ENCODE measurements at regions not wholly inside any gene's neighbourhood (a gene's known extent, or its start where the extent isn't known, plus 50 kb on each side); places are given as distances from the start of the nearest gene placed in this dataset.

GRCh38 chr11:91219535-91219934 lies 996.7 kb upstream of the CHORDC1 start:
- ChIA-PET POLR2A (no interaction called here), CTCF (no interaction called here)
- Histone ChIP-seq H3K9me3 (no peaks in the 10 kb centered on the region), H3K27ac (ENCODE audit: low read length) (no peak overlapping the region), H3K36me3 (ENCODE audit: control insufficient read depth in 2 of 2, extremely low read depth in 1 of 2, insufficient read depth in 1 of 2, low read length in 1 of 2) (no peaks in the 10 kb centered on the region), H3K4me1 (ENCODE audit: control insufficient read depth in 1 of 2, extremely low read depth in 1 of 2, insufficient read depth in 2 of 2, low read length in 2 of 2) (no peaks in the 10 kb centered on the region), H3K27me3 (replicated peaks in 1 of 2; ENCODE audit: control insufficient read depth in 2 of 2, extremely low read depth in 1 of 2, insufficient read depth in 2 of 2, low read length in 1 of 2) (no peaks in the 10 kb centered on the region), H3K4me3 (ENCODE audit: control insufficient read depth in 1 of 2, extremely low read depth in 1 of 2, low read length in 1 of 2) (no peak overlapping the region)
- no peak overlapping the region for H3K27ac Mint-ChIP-seq
- H3K27me3 Mint-ChIP-seq, result no peaks in the 10 kb centered on the region
- H3K4me1 Mint-ChIP-seq, result no peaks in the 10 kb centered on the region
- H3K4me3 Mint-ChIP-seq, result no peak overlapping the region
- no peaks in the 10 kb centered on the region for H3K36me3 Mint-ChIP-seq
- no peak for DNase-seq
- WGBS (ENCODE audit: insufficient coverage), result no CpG with 5 or more reads among the region's 1 CpG
- ATAC-seq (replicated peaks in 1 of 4), result no peak
- H3K9me3 Mint-ChIP-seq, result peaks cover 7% of the 10 kb centered on the region in 3 donors

- CTCF ChIA-PET, result no interaction called here
- no peaks in the 10 kb centered on the region for H3K27me3 ChIP-seq (replicated peaks in 1 of 2; ENCODE audit: control insufficient read depth in 2 of 2, extremely low read depth in 1 of 2, insufficient read depth in 2 of 2, low read length in 1 of 2)
- no peak overlapping the region for H3K4me3 ChIP-seq (ENCODE audit: control insufficient read depth in 1 of 2, extremely low read depth in 1 of 2, low read length in 1 of 2)
- no peaks in the 10 kb centered on the region for H3K4me1 ChIP-seq (ENCODE audit: control insufficient read depth in 1 of 2, extremely low read depth in 1 of 2, insufficient read depth in 2 of 2, low read length in 2 of 2)
- no peaks in the 10 kb centered on the region for H3K4me1 Mint-ChIP-seq
- DNase-seq (no peak), ATAC-seq (replicated peaks in 1 of 4) (no peak)
- POLR2A ChIA-PET, result no interaction called here
- no peak overlapping the region for H3K27ac ChIP-seq (ENCODE audit: low read length)
- H3K27me3 Mint-ChIP-seq, result no peaks in the 10 kb centered on the region
- peaks cover 0 to 19% (median 8%) of the 10 kb centered on the region in 3 donors for H3K9me3 Mint-ChIP-seq
- no peaks in the 10 kb centered on the region for H3K36me3 ChIP-seq (ENCODE audit: control insufficient read depth in 2 of 2, extremely low read depth in 1 of 2, insufficient read depth in 1 of 2, low read length in 1 of 2)
- no peak overlapping the region for H3K4me3 Mint-ChIP-seq
- H3K9me3 ChIP-seq, result no peaks in the 10 kb centered on the region
- no peaks in the 10 kb centered on the region for H3K36me3 Mint-ChIP-seq
- H3K27ac Mint-ChIP-seq, result no peak overlapping the region
Measured at GRCh38 chr11:91209751-91210150, 986.9 kb upstream of the CHORDC1 start.

GRCh38 chr11:91209306-91209705 lies 986.5 kb upstream of the CHORDC1 start:
- no peak for ATAC-seq (replicated peaks in 1 of 4)
- DNase-seq, result no peak
- H3K4me3 ChIP-seq (ENCODE audit: control insufficient read depth in 1 of 2, extremely low read depth in 1 of 2, low read length in 1 of 2), result no peak overlapping the region
- no peak overlapping the region for H3K27ac ChIP-seq (ENCODE audit: low read length)
- H3K4me1 ChIP-seq (ENCODE audit: control insufficient read depth in 1 of 2, extremely low read depth in 1 of 2, insufficient read depth in 2 of 2, low read length in 2 of 2), result no peaks in the 10 kb centered on the region
- ChIA-PET POLR2A (no interaction called here), CTCF (no interaction called here)
- no peaks in the 10 kb centered on the region for H3K27me3 ChIP-seq (replicated peaks in 1 of 2; ENCODE audit: control insufficient read depth in 2 of 2, extremely low read depth in 1 of 2, insufficient read depth in 2 of 2, low read length in 1 of 2)
- no peaks in the 10 kb centered on the region for H3K27me3 Mint-ChIP-seq
- peaks cover 0 to 19% (median 8%) of the 10 kb centered on the region in 3 donors for H3K9me3 Mint-ChIP-seq
- no peaks in the 10 kb centered on the region for H3K36me3 Mint-ChIP-seq
- H3K9me3 ChIP-seq, result no peaks in the 10 kb centered on the region
- no peaks in the 10 kb centered on the region for H3K36me3 ChIP-seq (ENCODE audit: control insufficient read depth in 2 of 2, extremely low read depth in 1 of 2, insufficient read depth in 1 of 2, low read length in 1 of 2)
- H3K4me3 Mint-ChIP-seq, result no peak overlapping the region
- H3K4me1 Mint-ChIP-seq, result no peaks in the 10 kb centered on the region
- no peak overlapping the region for H3K27ac Mint-ChIP-seq

GRCh38 chr11:91199866-91200265 lies 977.0 kb upstream of the CHORDC1 start:
- Mint-ChIP-seq H3K4me1 (no peaks in the 10 kb centered on the region), H3K4me3 (no peak overlapping the region), H3K27me3 (no peaks in the 10 kb centered on the region), H3K9me3 (peaks cover 9 to 14% (median 10%) of the 10 kb centered on the region in 3 donors), H3K36me3 (no peaks in the 10 kb centered on the region), H3K27ac (no peak overlapping the region)
- H3K4me1 ChIP-seq (ENCODE audit: control insufficient read depth in 1 of 2, extremely low read depth in 1 of 2, insufficient read depth in 2 of 2, low read length in 2 of 2), result no peaks in the 10 kb centered on the region
- no peaks in the 10 kb centered on the region for H3K36me3 ChIP-seq (ENCODE audit: control insufficient read depth in 2 of 2, extremely low read depth in 1 of 2, insufficient read depth in 1 of 2, low read length in 1 of 2)
- CTCF ChIA-PET, result interaction anchor here in 1 of 2 donors (0.6 kb wide), 1 partner anchor 48 kb away, joined by 5 read pairs; no protein-coding TSS in a partner anchor
- ATAC-seq (replicated peaks in 1 of 4), result no peak
- H3K4me3 ChIP-seq (ENCODE audit: control insufficient read depth in 1 of 2, extremely low read depth in 1 of 2, low read length in 1 of 2), result no peak overlapping the region
- no CpG with 5 or more reads among the region's 1 CpG for WGBS (ENCODE audit: insufficient coverage)
- H3K27me3 ChIP-seq (replicated peaks in 1 of 2; ENCODE audit: control insufficient read depth in 2 of 2, extremely low read depth in 1 of 2, insufficient read depth in 2 of 2, low read length in 1 of 2), result no peaks in the 10 kb centered on the region
- no peak for DNase-seq
- H3K27ac ChIP-seq (ENCODE audit: low read length), result no peak overlapping the region
- POLR2A ChIA-PET, result no interaction called here
- no peaks in the 10 kb centered on the region for H3K9me3 ChIP-seq

- Histone ChIP-seq H3K27me3 (replicated peaks in 1 of 2; ENCODE audit: control insufficient read depth in 2 of 2, extremely low read depth in 1 of 2, insufficient read depth in 2 of 2, low read length in 1 of 2) (no peaks in the 10 kb centered on the region), H3K27ac (ENCODE audit: low read length) (no peak overlapping the region), H3K4me1 (ENCODE audit: control insufficient read depth in 1 of 2, extremely low read depth in 1 of 2, insufficient read depth in 2 of 2, low read length in 2 of 2) (no peaks in the 10 kb centered on the region), H3K4me3 (ENCODE audit: control insufficient read depth in 1 of 2, extremely low read depth in 1 of 2, low read length in 1 of 2) (no peak overlapping the region), H3K36me3 (ENCODE audit: control insufficient read depth in 2 of 2, extremely low read depth in 1 of 2, insufficient read depth in 1 of 2, low read length in 1 of 2) (no peaks in the 10 kb centered on the region), H3K9me3 (no peaks in the 10 kb centered on the region)
- ATAC-seq (replicated peaks in 1 of 4) (no peak), DNase-seq (no peak)
- no peaks in the 10 kb centered on the region for H3K4me1 Mint-ChIP-seq
- WGBS (ENCODE audit: insufficient coverage), result no CpG with 5 or more reads among the region's 2 CpGs
- ChIA-PET CTCF (no interaction called here), POLR2A (no interaction called here)
- H3K36me3 Mint-ChIP-seq, result no peaks in the 10 kb centered on the region
- H3K4me3 Mint-ChIP-seq, result no peak overlapping the region
- no peak overlapping the region for H3K27ac Mint-ChIP-seq
- H3K27me3 Mint-ChIP-seq, result no peaks in the 10 kb centered on the region
- H3K9me3 Mint-ChIP-seq, result peaks cover 10 to 22% (median 11%) of the 10 kb centered on the region in 3 donors
Measured at GRCh38 chr11:91194546-91194945, 971.7 kb upstream of the CHORDC1 start.

GRCh38 chr11:91188484-91188883 lies 965.6 kb upstream of the CHORDC1 start:
- Mint-ChIP-seq H3K9me3 (peaks cover 0 to 14% (median 4%) of the 10 kb centered on the region in 3 donors), H3K36me3 (no peaks in the 10 kb centered on the region), H3K4me3 (no peak overlapping the region), H3K27ac (no peak overlapping the region), H3K4me1 (no peaks in the 10 kb centered on the region), H3K27me3 (no peaks in the 10 kb centered on the region)
- Histone ChIP-seq H3K27ac (ENCODE audit: low read length) (no peak overlapping the region), H3K4me3 (ENCODE audit: control insufficient read depth in 1 of 2, extremely low read depth in 1 of 2, low read length in 1 of 2) (no peak overlapping the region), H3K27me3 (replicated peaks in 1 of 2; ENCODE audit: control insufficient read depth in 2 of 2, extremely low read depth in 1 of 2, insufficient read depth in 2 of 2, low read length in 1 of 2) (no peaks in the 10 kb centered on the region), H3K9me3 (no peaks in the 10 kb centered on the region), H3K4me1 (ENCODE audit: control insufficient read depth in 1 of 2, extremely low read depth in 1 of 2, insufficient read depth in 2 of 2, low read length in 2 of 2) (no peaks in the 10 kb centered on the region), H3K36me3 (ENCODE audit: control insufficient read depth in 2 of 2, extremely low read depth in 1 of 2, insufficient read depth in 1 of 2, low read length in 1 of 2) (no peaks in the 10 kb centered on the region)
- no peak for ATAC-seq (replicated peaks in 1 of 4)
- CTCF ChIA-PET, result no interaction called here
- 80% methylated on average over 2 of the region's 6 CpGs for WGBS (ENCODE audit: insufficient coverage)
- DNase-seq, result no peak
- POLR2A ChIA-PET, result no interaction called here

GRCh38 chr11:91187314-91187713 lies 964.5 kb upstream of the CHORDC1 start:
- WGBS (ENCODE audit: insufficient coverage), result 67% methylated on average over 1 of the region's 2 CpGs
- H3K27me3 Mint-ChIP-seq, result no peaks in the 10 kb centered on the region

More at GRCh38 chr11:91187314-91187713, 964.5 kb upstream of the CHORDC1 start:
- H3K9me3 Mint-ChIP-seq, result peaks cover 4 to 15% (median 5%) of the 10 kb centered on the region in 3 donors
- no peak overlapping the region for H3K27ac Mint-ChIP-seq
- H3K4me3 Mint-ChIP-seq, result no peak overlapping the region
- Histone ChIP-seq H3K36me3 (ENCODE audit: control insufficient read depth in 2 of 2, extremely low read depth in 1 of 2, insufficient read depth in 1 of 2, low read length in 1 of 2) (no peaks in the 10 kb centered on the region), H3K4me3 (ENCODE audit: control insufficient read depth in 1 of 2, extremely low read depth in 1 of 2, low read length in 1 of 2) (no peak overlapping the region), H3K27ac (ENCODE audit: low read length) (no peak overlapping the region), H3K27me3 (replicated peaks in 1 of 2; ENCODE audit: control insufficient read depth in 2 of 2, extremely low read depth in 1 of 2, insufficient read depth in 2 of 2, low read length in 1 of 2) (no peaks in the 10 kb centered on the region), H3K9me3 (no peaks in the 10 kb centered on the region), H3K4me1 (ENCODE audit: control insufficient read depth in 1 of 2, extremely low read depth in 1 of 2, insufficient read depth in 2 of 2, low read length in 2 of 2) (no peaks in the 10 kb centered on the region)
- DNase-seq (no peak), ATAC-seq (replicated peaks in 1 of 4) (no peak)
- no peaks in the 10 kb centered on the region for H3K4me1 Mint-ChIP-seq
- POLR2A ChIA-PET, result no interaction called here
- CTCF ChIA-PET, result no interaction called here
- H3K36me3 Mint-ChIP-seq, result no peaks in the 10 kb centered on the region
